ENCODE measurements at regions not wholly inside any gene's neighbourhood (a gene's known extent, or its start where the extent isn't known, plus 50 kb on each side); places are given as distances from the start of the nearest gene placed in this dataset.

DNA sequence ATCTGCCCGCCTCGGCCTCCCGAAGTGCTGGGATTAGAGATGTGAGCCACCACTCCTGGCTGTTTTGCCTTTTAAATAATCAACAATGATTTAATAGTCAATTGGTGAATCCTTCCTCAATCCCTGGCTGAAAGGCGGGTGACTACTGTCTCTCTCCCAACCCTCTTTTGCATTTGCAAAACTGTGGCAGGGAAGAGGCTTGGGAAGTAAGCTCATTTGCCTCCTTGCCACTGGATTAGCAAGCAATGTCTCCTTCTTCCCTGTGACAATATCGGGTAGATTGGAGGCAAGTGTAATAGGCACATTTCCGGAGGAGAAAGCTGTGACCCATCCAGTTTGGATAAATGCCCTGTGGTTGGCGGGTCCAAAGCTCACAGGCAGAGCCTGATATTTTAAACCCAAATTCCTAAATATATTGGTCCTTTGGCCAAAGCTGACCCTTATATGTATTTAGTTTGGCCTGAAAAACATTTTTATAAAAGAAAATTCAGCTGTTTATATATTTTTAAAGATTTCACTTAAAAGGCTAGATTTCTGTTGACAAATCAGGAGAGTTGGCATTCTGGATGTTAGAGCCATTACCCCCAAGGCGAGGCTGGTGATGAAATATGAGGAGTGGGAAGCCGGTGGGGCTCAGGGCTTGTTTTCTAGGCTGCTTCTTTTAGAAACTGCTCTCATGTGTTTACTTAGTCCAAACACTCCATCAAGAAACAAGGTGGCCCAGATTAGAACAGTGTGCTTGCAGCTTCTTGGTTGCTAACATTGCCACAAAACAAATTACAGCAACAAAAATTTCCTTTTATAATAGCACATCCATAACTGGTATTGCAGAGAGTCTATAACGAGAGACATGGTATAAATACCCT lies 646.9 kb upstream of the TMEM132C start:
- no peak for TF ChIP-seq CTCF (conservative IDR thresholded peaks at IDR 0.05; ENCODE audit: low read depth, low read length)
- TF ChIP-seq EZH2 (IDR thresholded peaks at IDR 0.05; ENCODE audit: low read length, unreplicated experiment), result no peak
- no peak for TF ChIP-seq EZH2phosphoT487 (IDR thresholded peaks at IDR 0.05; ENCODE audit: borderline replicate concordance, low read length)

Data from PC-3 (cell line).